DMS 273 (cell line): ENCODE measurements at regions not wholly inside any gene's neighbourhood (a gene's known extent, or its start where the extent isn't known, plus 50 kb on each side); places are given as distances from the start of the nearest gene placed in this dataset.
A peak's percentile ranks its signal among the peaks of the same experiment; 100 is the strongest.

Source experiments
- DNase-seq: peaks from one replicate; lab custom pipeline; 2025; ENCODE audit not compliant: unreplicated experiment; lab: John Stamatoyannopoulos, UW

- no peak for DNase-seq
Observed at GRCh38 chr13:22047082-22047784, 376.4 kb downstream of the FGF9 start.

GRCh38 chr13:22047785-22048104 lies 376.9 kb downstream of the FGF9 start:
- no peak for DNase-seq

GRCh38 chr13:22049384-22049783 lies 378.5 kb downstream of the FGF9 start:
- no peak for DNase-seq

- DNase-seq = no peak
Observed at GRCh38 chr13:22050951-22051563, 380.2 kb downstream of the FGF9 start.

DNA sequence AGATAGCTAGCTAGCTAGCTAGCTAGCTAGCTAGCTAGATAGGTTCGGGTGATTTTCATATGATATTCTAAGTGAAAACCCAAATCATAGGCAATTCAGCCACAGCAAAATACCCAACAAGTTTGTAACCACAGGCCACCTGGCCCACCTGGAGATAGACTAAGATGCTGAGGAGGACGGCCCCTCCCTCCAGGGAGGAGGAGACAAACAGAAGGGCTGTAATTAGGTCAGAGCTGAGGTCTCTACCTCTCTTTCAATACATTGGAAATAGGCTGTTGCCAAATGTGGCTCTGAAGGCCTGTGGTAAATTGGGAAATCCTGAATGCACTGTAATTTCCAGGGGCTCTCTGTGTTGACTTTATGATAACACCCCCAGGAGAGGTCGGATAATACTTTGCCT lies 382.2 kb downstream of the FGF9 start:
- DNase-seq = no peak

- DNase-seq = no peak
Observed at GRCh38 chr13:22055259-22055658, 384.4 kb downstream of the FGF9 start.

DNA sequence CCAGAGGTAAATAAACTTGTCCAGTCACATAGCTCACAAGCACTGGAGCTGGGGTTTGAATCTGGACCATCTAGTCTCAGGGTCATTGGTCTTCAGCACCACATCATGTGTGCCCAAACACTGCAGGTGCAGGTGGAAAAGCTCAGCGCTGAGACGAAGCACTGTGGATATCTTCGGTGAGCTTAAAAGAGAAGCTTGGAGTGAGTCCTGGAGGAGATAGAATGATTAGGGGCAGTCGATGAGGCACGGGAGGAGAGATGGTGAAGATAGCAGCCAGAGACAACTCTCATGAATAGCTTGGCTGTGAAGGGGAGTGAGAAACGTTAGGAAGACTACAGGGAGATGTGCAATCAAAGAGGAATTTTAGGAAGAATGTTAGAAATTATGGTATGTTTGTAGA lies 389.3 kb downstream of the FGF9 start:
- DNase-seq = no peak

DNA sequence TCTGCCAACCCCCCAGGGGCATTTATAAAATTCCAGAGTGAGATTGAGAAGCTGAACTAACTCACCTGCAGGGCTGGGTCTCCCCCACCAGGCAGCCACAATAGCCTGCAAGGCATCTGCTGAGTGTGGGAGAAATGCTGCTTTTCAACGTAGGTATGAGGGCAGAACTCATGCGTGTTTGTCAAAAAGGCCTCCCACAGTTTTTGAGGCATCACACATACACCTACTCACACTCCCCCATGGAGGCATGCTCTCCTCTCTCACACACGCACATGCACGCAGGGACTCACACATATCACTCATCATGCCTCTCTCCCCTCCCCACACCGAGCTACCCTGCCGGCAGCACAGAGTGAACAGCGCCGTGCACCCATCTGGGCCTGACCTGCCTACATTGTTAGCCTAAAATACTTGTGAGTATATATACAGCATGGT lies 390.5 kb downstream of the FGF9 start:
- DNase-seq = no peak

DNA sequence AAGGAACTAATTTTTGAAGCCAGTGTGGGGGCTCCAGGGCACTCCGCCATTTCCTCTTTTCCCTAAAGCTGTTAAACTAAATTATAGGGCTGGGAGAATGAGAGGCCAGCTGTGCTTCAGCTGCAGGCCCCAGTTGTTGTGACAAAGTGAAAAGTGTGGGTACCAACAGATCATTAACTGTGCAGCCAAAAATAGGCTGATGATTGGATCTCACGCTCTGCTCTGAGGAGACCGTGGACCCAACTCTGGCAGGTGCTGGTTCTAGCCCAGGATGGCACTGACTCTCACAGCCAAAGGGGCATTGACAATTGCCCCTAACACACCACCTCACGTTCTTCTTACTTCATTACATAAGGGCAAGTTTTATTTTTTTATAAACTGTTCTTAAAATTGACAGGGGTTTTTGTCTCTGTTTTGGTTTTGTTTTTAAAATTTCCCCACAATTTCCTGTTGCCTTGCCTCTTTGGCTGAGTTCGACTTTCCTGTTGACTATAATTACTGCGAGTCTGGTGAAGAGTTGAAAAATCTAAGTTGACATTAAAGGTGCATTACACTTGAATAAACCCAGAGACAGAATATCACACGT lies 391.0 kb downstream of the FGF9 start:
- DNase-seq = no peak

DNA sequence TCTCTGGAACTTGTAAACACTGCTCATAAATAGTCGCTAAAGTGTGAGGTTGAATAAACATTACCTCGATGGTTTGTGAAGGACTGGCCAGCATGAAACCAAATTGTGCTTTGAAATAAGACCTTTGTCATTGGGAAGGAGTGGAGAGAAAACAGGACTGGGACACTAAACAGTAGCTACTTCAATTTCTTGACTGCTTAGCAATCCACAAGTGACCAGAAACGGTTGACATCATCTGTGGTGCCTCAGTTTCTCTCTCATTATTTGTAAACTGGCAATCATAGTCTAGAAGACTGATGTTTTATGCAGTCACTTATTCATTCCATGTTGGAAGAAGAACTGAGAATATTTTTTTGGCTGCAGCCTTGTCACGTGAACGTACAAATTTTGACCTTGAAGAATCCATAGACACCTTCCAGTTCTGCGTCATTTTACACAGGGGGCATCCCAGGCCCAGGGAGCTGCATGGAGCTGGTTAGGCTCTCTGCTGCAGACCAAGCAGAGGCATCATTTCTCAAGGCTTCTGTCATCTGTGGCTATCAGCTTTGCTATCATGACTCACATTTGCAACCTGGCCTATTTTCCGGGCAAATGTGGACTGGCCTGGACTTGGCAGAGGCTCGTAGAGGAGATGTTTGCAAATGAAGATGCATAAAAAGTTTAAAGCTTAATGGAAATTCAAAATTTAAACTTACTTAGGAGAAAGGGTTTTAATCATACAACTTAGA lies 391.8 kb downstream of the FGF9 start:
- no peak for DNase-seq

GRCh38 chr13:22063416-22064124 lies 392.7 kb downstream of the FGF9 start:
- no peak for DNase-seq

DNA sequence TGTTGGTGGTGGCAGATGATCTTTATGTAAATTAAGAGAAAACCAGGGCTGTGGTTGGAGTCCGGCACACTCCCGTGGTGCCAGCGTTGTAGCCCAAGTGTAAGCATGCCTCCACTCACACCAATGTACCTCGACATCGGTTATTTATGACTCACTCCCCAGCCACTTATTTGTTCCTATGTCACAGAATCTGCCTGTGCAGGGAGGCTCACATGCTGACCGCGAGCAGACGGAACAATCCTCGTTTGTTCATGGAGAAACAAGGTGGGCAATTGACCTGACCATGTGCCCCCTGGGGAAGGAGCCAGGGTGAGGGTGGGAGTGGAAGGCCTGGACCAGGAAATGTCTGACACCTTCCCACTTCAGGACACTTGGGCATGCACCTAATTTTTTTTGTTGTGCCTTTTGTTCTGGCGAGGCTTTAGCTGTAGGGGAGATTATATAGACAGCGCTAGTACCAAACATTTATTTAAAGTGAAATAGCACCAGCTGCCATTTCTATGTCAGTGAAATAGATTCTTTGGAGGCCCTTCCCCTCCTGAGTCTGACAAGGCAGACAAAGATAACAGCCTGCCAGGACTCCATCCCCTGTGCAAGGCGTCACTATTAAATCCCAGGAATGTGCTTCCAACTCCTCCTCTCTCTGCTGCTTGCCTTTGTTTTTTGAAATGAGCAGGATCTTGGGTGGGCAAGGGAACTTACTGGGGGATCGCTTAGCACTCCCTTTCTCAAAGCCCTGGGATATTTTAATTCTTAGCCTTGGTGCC lies 394.2 kb downstream of the FGF9 start:
- DNase-seq = no peak

- DNase-seq = no peak
Observed at GRCh38 chr13:22073718-22074117, 402.8 kb downstream of the FGF9 start.

DNA sequence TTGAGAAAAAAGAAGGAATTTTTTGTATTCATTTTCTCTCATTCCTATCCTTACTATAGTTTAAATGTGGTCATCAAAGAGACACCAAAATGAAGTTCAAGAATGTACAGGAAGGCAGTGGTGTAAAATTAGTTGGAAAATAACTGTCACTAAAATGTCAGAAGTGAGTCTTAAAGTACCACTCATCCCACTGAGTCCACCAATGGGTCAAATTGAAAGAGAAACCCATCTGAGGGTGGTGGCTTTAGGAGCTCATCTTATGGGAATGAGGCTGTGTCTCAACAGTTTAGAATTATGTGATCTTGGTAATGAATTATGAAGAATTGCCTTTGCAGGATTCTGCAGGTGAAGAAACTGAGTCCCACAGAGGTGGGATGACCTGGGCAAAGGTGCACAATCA lies 403.5 kb downstream of the FGF9 start:
- DNase-seq = no peak

- DNase-seq = no peak
Observed at GRCh38 chr13:22076658-22077057, 405.8 kb downstream of the FGF9 start.

- DNase-seq = peak; percentile 1
Observed at GRCh38 chr13:22077205-22077683, 406.4 kb downstream of the FGF9 start.

DNA sequence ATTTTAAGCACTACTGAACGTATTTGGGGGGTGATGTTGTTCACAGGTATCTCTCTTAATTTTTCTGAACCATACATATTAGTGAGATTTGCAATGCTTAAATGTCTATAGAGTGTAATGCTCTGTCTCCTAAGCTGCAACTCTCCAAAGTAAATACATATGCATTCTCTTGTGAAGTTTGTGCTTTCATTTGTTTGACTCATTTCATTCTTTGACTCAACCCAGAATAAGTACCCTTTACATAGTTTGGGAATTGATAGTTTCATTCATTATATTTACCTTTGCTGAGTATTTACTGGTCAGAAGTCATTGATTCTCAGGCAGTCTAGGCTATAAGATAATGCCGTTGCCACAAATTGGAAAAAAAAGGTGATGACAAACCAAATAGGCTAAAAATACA lies 406.9 kb downstream of the FGF9 start:
- no peak for DNase-seq

DNA sequence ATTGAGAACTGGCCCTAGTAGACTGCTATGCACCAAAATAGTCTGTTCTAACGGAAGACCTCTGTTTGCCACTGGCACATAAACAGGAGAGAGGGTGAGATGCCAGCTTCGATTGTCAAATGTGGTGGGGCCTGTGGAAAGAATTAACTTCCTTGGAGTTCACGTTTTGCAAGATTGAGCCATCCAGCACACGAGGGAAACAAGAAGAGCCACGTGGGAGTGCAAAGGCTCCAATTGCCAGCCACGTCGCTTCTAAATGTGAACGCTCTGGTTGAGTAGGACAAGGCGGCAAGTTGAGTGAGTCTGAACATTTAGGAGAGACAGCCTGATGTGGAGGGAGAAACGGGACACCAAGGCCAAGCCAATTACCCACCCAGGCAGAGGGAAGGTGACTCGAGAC lies 409.1 kb downstream of the FGF9 start:
- no peak for DNase-seq

DNA sequence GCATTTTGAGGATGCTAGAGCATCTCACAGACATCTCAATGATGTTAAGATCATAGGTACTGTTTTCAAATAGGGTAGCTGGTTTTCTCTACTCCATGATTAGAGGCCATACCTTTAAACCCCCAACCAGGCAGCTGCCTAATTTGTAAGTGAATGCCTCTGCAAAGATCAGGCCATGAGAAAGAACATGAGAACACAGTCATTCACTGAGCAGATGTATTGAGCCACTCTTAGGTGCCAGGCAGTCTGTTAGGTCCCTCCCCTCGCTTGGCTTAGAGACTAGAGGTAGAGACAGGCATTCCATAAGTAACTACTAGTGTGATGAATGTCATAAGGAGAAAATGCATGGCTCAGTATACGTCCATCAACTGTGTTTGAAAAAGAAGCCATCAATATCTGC lies 410.0 kb downstream of the FGF9 start:
- peak; percentile 3 for DNase-seq

- no peak for DNase-seq
Observed at GRCh38 chr13:22081430-22081829, 410.6 kb downstream of the FGF9 start.

GRCh38 chr13:22082030-22082429 lies 411.2 kb downstream of the FGF9 start:
- no peak for DNase-seq
